MM.1S (cell line): ENCODE measurements at regions not wholly inside any gene's neighbourhood (a gene's known extent, or its start where the extent isn't known, plus 50 kb on each side); places are given as distances from the start of the nearest gene placed in this dataset.

Experiments
- EZH2 ChIP-seq: fragments of 300-600 bp; sonication (generic); optimal IDR thresholded peaks from 2 replicates; pipeline ENCODE3; 2017; ENCODE audit warnings: low read depth, mild to moderate bottlenecking, antibody characterized with exemption, low read length, mixed read lengths
- EZH2phosphoT487 ChIP-seq: fragments of 300-600 bp; sonication (generic); IDR thresholded peaks from 2 replicates; pipeline ENCODE4 v1.6.1; 2018; ENCODE audit warnings: antibody characterized with exemption, low read length
- TF ChIP-seq, protein P1 (sequence below): fragments of 300-600 bp; sonication (generic); IDR thresholded peaks from 2 replicates; pipeline ENCODE4 v1.5.1; 2016; ENCODE audit warnings: antibody characterized with exemption, low read length, mixed read lengths

DNA sequence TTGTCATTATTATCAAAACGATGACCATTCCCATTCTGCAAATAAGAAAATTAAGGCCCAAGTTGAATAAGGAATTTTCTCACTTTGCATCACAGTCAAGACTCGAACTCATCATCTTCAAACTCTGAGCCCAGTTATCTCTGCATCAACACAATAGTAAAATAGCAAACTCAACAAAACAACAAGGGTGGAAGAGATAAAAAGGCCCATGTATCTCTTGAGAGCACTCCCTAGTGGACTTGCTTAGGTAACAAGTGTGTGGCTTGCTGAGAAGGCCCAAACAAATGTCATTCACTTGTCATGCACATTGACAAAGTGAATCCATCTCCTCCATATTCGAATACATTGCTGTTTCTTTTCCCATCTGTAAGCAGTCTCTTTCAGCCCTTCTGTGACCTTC is 412.0 kb upstream of the MAF start:
- TF ChIP-seq EZH2 (no peak), EZH2phosphoT487 (no peak)
- TF ChIP-seq, protein P1, sequence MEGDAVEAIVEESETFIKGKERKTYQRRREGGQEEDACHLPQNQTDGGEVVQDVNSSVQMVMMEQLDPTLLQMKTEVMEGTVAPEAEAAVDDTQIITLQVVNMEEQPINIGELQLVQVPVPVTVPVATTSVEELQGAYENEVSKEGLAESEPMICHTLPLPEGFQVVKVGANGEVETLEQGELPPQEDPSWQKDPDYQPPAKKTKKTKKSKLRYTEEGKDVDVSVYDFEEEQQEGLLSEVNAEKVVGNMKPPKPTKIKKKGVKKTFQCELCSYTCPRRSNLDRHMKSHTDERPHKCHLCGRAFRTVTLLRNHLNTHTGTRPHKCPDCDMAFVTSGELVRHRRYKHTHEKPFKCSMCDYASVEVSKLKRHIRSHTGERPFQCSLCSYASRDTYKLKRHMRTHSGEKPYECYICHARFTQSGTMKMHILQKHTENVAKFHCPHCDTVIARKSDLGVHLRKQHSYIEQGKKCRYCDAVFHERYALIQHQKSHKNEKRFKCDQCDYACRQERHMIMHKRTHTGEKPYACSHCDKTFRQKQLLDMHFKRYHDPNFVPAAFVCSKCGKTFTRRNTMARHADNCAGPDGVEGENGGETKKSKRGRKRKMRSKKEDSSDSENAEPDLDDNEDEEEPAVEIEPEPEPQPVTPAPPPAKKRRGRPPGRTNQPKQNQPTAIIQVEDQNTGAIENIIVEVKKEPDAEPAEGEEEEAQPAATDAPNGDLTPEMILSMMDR: no peak
